SK-N-SH treated with all-trans-retinoic acid at 6 μM for 48 hours (cell line): ENCODE measurements at regions not wholly inside any gene's neighbourhood (a gene's known extent, or its start where the extent isn't known, plus 50 kb on each side); places are given as distances from the start of the nearest gene placed in this dataset.

Source experiments
- ATAC-seq: fragments of 200-7000 bp; cut with Tn5 transposase; 3 replicates; pipeline ENCODE4 v1.9.1; 2020; ENCODE audit warnings: mild to moderate bottlenecking, moderate library complexity
- ARNTL ChIP-seq: fragments of 450-650 bp; formaldehyde crosslinking; IDR thresholded peaks from 2 replicates; pipeline ENCODE4 v1.5.0; 2020; ENCODE audit warnings: low read depth, mild to moderate bottlenecking, moderate library complexity, borderline replicate concordance
- BACH2 ChIP-seq: fragments of 250-450 bp; sonication (Bioruptor Pico); IDR thresholded peaks from 2 replicates; pipeline ENCODE4 v1.9.0; 2021; ENCODE audit warnings: mild to moderate bottlenecking, borderline replicate concordance
- CSDC2 ChIP-seq: fragments of 250-450 bp; sonication (Bioruptor Pico); IDR thresholded peaks from 2 replicates; pipeline ENCODE4 v1.5.0; 2020; ENCODE audit warnings: mild to moderate bottlenecking, moderate library complexity
- GLIS3 ChIP-seq: fragments of 250-450 bp; sonication (Bioruptor Pico); IDR thresholded peaks from 2 replicates; pipeline ENCODE4 v1.5.0; 2020; ENCODE audit warnings: mild to moderate bottlenecking, moderate library complexity
- ISL1 ChIP-seq: fragments of 250-450 bp; sonication (Bioruptor Pico); IDR thresholded peaks from 2 replicates; pipeline ENCODE4 v2.1.2; 2022; ENCODE audit warnings: mild to moderate bottlenecking, moderate library complexity
- OSR1 ChIP-seq: fragments of 250-450 bp; sonication (Bioruptor Pico); IDR thresholded peaks from 2 replicates; pipeline ENCODE4 v1.8.0; 2022; ENCODE audit warnings: moderate library complexity, mild to moderate bottlenecking, inconsistent platforms
- PPARA ChIP-seq: fragments of 250-450 bp; sonication (Bioruptor Pico); IDR thresholded peaks from 2 replicates; pipeline ENCODE4 v1.5.0; 2020; ENCODE audit warnings: mild to moderate bottlenecking, borderline replicate concordance
- RARB ChIP-seq: fragments of 250-450 bp; sonication (Bioruptor Pico); IDR thresholded peaks from 2 replicates; pipeline ENCODE4 v1.8.0; 2021; ENCODE audit warnings: mild to moderate bottlenecking, moderate library complexity
- SNAI2 ChIP-seq: fragments of 250-450 bp; sonication (Bioruptor Pico); IDR thresholded peaks from 2 replicates; pipeline ENCODE4 v1.5.0; 2020; ENCODE audit warnings: mild to moderate bottlenecking, moderate library complexity
- TCF4 ChIP-seq: fragments of 250-450 bp; sonication (Bioruptor Pico); IDR thresholded peaks from 2 replicates; pipeline ENCODE4 v1.8.0; 2021; ENCODE audit warnings: mild to moderate bottlenecking, moderate library complexity, borderline replicate concordance
- TOX ChIP-seq: fragments of 250-450 bp; sonication (Bioruptor Pico); IDR thresholded peaks from 2 replicates; pipeline ENCODE4 v1.8.0; 2021; ENCODE audit warnings: mild to moderate bottlenecking, moderate library complexity, borderline replicate concordance
- TSHZ2 ChIP-seq: fragments of 250-450 bp; sonication (Bioruptor Pico); IDR thresholded peaks from 2 replicates; pipeline ENCODE4 v1.5.0; 2020; ENCODE audit warnings: mild to moderate bottlenecking, moderate library complexity
- ZC3H10 ChIP-seq: fragments of 250-450 bp; sonication (Bioruptor Pico); IDR thresholded peaks from 2 replicates; pipeline ENCODE4 v1.5.1; 2021; ENCODE audit warnings: mild to moderate bottlenecking, moderate library complexity
- ZFP3 ChIP-seq: fragments of 250-450 bp; sonication (Bioruptor Pico); IDR thresholded peaks from 2 replicates; pipeline ENCODE4 v1.5.0; 2020; ENCODE audit warnings: mild to moderate bottlenecking, moderate library complexity
- ZFP30 ChIP-seq: fragments of 450-650 bp; formaldehyde crosslinking; IDR thresholded peaks from 2 replicates; pipeline ENCODE4 v1.5.0; 2022; ENCODE audit warnings: mild to moderate bottlenecking, moderate library complexity
- ZNF565 ChIP-seq: fragments of 450-650 bp; formaldehyde crosslinking; conservative IDR thresholded peaks from 2 replicates; pipeline ENCODE4 v1.5.0; 2020; ENCODE audit warnings: low read depth, mild to moderate bottlenecking, moderate library complexity
- ZNF70 ChIP-seq: fragments of 450-650 bp; formaldehyde crosslinking; IDR thresholded peaks from 2 replicates; pipeline ENCODE4 v1.5.0; 2020; ENCODE audit warnings: mild to moderate bottlenecking, moderate library complexity
- ZNF8 ChIP-seq: fragments of 450-650 bp; formaldehyde crosslinking; IDR thresholded peaks from 2 replicates; pipeline ENCODE4 v1.5.0; 2020; ENCODE audit warnings: mild to moderate bottlenecking, moderate library complexity
- TF ChIP-seq, protein P1 (sequence below): fragments of 250-450 bp; sonication (Bioruptor Pico); IDR thresholded peaks from 2 replicates; pipeline ENCODE4 v1.5.1; 2020; ENCODE audit warnings: low read depth, mild to moderate bottlenecking, moderate library complexity
- TF ChIP-seq, protein P2 (sequence below): fragments of 250-450 bp; sonication (Bioruptor Pico); IDR thresholded peaks from 2 replicates; pipeline ENCODE4 v1.8.0; 2021; ENCODE audit warnings: low read depth, mild to moderate bottlenecking, moderate library complexity, borderline replicate concordance
- TF ChIP-seq, protein P3 (sequence below): fragments of 250-450 bp; sonication (Bioruptor Pico); IDR thresholded peaks from 2 replicates; pipeline ENCODE4 v1.5.1; 2021; ENCODE audit warnings: mild to moderate bottlenecking, moderate library complexity

- TF ChIP-seq TSHZ2 (no peak), ZFP30 (CRISPR knock-in tag) (no peak), ZFP3 (CRISPR knock-in tag) (no peak), SNAI2 (CRISPR knock-in tag) (no peak), GLIS3 (no peak), TOX (CRISPR knock-in tag) (no peak), ZNF8 (no peak)
- TF ChIP-seq, all 23 proteins: peak for 0
Measured at GRCh38 chr2:72004976-72005375, 142.7 kb downstream of the CYP26B1 start (continued).

GRCh38 chr2:72004201-72004915 is 143.3 kb downstream of the CYP26B1 start:
- ATAC-seq: no peak

DNA sequence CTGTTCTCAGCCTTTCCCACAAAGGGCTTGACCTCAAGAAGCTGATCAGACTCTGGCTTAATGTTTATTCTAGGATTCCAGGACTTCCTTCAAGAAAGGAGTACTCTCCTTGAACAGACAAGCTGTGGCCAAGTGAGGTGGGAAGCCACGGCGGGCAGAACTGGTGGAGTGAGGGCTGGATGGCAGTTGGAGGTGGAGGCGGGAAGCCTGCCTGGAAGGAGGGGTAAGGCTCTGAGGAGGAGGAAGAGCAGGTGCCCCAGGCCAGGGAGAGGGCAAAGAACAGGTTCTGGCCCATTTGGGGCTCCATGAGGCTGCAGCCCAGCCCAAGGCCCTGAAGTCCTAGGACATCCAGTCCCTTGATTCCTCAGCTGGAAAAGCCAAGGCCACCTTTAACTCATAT is 143.9 kb downstream of the CYP26B1 start:
- no peak for ATAC-seq
- no peak for TF ChIP-seq ZNF70 (CRISPR knock-in tag)
- TF ChIP-seq PPARA (CRISPR knock-in tag): no peak
- TF ChIP-seq CSDC2 (CRISPR knock-in tag): no peak
- no peak for TF ChIP-seq ZNF565 (CRISPR knock-in tag)
- TF ChIP-seq TOX (CRISPR knock-in tag): no peak
- TF ChIP-seq TSHZ2: no peak
- no peak for TF ChIP-seq GLIS3
- no peak for TF ChIP-seq ARNTL (CRISPR knock-in tag)

More at GRCh38 chr2:72004201-72004915, 143.3 kb downstream of the CYP26B1 start:
- TF ChIP-seq ZC3H10 (CRISPR knock-in tag) (no peak), SNAI2 (CRISPR knock-in tag) (no peak), ZNF70 (CRISPR knock-in tag) (no peak), TOX (CRISPR knock-in tag) (no peak), ZNF565 (CRISPR knock-in tag) (no peak), OSR1 (CRISPR knock-in tag) (no peak), ZFP3 (CRISPR knock-in tag) (no peak), ZFP30 (CRISPR knock-in tag) (no peak), ARNTL (CRISPR knock-in tag) (no peak), BACH2 (CRISPR knock-in tag) (no peak), RARB (CRISPR knock-in tag) (no peak), PPARA (CRISPR knock-in tag) (no peak), CSDC2 (CRISPR knock-in tag) (no peak), ISL1 (CRISPR knock-in tag) (no peak), TCF4 (CRISPR knock-in tag) (no peak), ZNF8 (no peak)
- TF ChIP-seq, protein P1, sequence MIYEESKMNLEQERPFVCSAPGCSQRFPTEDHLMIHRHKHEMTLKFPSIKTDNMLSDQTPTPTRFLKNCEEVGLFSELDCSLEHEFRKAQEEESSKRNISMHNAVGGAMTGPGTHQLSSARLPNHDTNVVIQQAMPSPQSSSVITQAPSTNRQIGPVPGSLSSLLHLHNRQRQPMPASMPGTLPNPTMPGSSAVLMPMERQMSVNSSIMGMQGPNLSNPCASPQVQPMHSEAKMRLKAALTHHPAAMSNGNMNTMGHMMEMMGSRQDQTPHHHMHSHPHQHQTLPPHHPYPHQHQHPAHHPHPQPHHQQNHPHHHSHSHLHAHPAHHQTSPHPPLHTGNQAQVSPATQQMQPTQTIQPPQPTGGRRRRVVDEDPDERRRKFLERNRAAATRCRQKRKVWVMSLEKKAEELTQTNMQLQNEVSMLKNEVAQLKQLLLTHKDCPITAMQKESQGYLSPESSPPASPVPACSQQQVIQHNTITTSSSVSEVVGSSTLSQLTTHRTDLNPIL: no peak
- TF ChIP-seq, protein P2, sequence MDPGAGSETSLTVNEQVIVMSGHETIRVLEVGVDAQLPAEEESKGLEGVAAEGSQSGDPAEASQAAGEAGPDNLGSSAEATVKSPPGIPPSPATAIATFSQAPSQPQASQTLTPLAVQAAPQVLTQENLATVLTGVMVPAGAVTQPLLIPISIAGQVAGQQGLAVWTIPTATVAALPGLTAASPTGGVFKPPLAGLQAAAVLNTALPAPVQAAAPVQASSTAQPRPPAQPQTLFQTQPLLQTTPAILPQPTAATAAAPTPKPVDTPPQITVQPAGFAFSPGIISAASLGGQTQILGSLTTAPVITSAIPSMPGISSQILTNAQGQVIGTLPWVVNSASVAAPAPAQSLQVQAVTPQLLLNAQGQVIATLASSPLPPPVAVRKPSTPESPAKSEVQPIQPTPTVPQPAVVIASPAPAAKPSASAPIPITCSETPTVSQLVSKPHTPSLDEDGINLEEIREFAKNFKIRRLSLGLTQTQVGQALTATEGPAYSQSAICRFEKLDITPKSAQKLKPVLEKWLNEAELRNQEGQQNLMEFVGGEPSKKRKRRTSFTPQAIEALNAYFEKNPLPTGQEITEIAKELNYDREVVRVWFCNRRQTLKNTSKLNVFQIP (CRISPR knock-in tag): no peak
- TF ChIP-seq, protein P3, sequence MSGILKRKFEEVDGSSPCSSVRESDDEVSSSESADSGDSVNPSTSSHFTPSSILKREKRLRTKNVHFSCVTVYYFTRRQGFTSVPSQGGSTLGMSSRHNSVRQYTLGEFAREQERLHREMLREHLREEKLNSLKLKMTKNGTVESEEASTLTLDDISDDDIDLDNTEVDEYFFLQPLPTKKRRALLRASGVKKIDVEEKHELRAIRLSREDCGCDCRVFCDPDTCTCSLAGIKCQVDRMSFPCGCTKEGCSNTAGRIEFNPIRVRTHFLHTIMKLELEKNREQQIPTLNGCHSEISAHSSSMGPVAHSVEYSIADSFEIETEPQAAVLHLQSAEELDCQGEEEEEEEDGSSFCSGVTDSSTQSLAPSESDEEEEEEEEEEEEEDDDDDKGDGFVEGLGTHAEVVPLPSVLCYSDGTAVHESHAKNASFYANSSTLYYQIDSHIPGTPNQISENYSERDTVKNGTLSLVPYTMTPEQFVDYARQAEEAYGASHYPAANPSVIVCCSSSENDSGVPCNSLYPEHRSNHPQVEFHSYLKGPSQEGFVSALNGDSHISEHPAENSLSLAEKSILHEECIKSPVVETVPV: no peak
